HG02623 (cell line): ENCODE measurements at regions not wholly inside any gene's neighbourhood (a gene's known extent, or its start where the extent isn't known, plus 50 kb on each side); places are given as distances from the start of the nearest gene placed in this dataset.

Experiments
- ATAC-seq: cut with Tn5 transposase; IDR thresholded peaks from one replicate; pipeline ENCODE4 v1.9.1; 2021; ENCODE audit warnings: moderate library complexity; ENCODE audit not compliant: unreplicated experiment

- no peak for ATAC-seq
Measured at GRCh38 chr11:32262367-32262766, 171.5 kb downstream of the RCN1 start.

- ATAC-seq, result no peak
Measured at GRCh38 chr11:32265911-32266310, 169.4 kb downstream of the WT1 start.

- ATAC-seq, result no peak
Measured at GRCh38 chr11:32266601-32267000, 168.7 kb downstream of the WT1 start.

GRCh38 chr11:32267679-32268187 lies 167.6 kb downstream of the WT1 start:
- no peak for ATAC-seq

GRCh38 chr11:32273931-32274330 lies 161.4 kb downstream of the WT1 start:
- ATAC-seq, result no peak

- no peak for ATAC-seq
Measured at GRCh38 chr11:32279672-32280071, 155.7 kb downstream of the WT1 start.

GRCh38 chr11:32280339-32280738 lies 155.0 kb downstream of the WT1 start:
- ATAC-seq, result no peak

GRCh38 chr11:32288276-32288675 lies 147.1 kb downstream of the WT1 start:
- ATAC-seq, result no peak

GRCh38 chr11:32289701-32290100 lies 145.6 kb downstream of the WT1 start:
- no peak for ATAC-seq

GRCh38 chr11:32290783-32291182 lies 144.6 kb downstream of the WT1 start:
- no peak for ATAC-seq

- no peak for ATAC-seq
Measured at GRCh38 chr11:32297611-32298011, 137.7 kb downstream of the WT1 start.

GRCh38 chr11:32302826-32303225 lies 132.5 kb downstream of the WT1 start:
- no peak for ATAC-seq

GRCh38 chr11:32304521-32304920 lies 130.8 kb downstream of the WT1 start:
- no peak for ATAC-seq

- ATAC-seq, result no peak
Measured at GRCh38 chr11:32305460-32305859, 129.9 kb downstream of the WT1 start.

- ATAC-seq, result no peak
Measured at GRCh38 chr11:32307471-32307870, 127.9 kb downstream of the WT1 start.

GRCh38 chr11:32307913-32308312 lies 127.4 kb downstream of the WT1 start:
- no peak for ATAC-seq

GRCh38 chr11:32309530-32310213 lies 125.7 kb downstream of the WT1 start:
- no peak for ATAC-seq

- no peak for ATAC-seq
Measured at GRCh38 chr11:32310214-32310601, 125.1 kb downstream of the WT1 start.

- no peak for ATAC-seq
Measured at GRCh38 chr11:32311346-32312065, 123.8 kb downstream of the WT1 start.

- ATAC-seq, result no peak
Measured at GRCh38 chr11:32312206-32312817, 123.0 kb downstream of the WT1 start.

- ATAC-seq, result no peak
Measured at GRCh38 chr11:32312865-32313403, 122.4 kb downstream of the WT1 start.

GRCh38 chr11:32313477-32313876 lies 121.9 kb downstream of the WT1 start:
- ATAC-seq, result no peak
